ENCODE measurements at regions not wholly inside any gene's neighbourhood (a gene's known extent, or its start where the extent isn't known, plus 50 kb on each side); places are given as distances from the start of the nearest gene placed in this dataset.

- TF ChIP-seq, protein P1, sequence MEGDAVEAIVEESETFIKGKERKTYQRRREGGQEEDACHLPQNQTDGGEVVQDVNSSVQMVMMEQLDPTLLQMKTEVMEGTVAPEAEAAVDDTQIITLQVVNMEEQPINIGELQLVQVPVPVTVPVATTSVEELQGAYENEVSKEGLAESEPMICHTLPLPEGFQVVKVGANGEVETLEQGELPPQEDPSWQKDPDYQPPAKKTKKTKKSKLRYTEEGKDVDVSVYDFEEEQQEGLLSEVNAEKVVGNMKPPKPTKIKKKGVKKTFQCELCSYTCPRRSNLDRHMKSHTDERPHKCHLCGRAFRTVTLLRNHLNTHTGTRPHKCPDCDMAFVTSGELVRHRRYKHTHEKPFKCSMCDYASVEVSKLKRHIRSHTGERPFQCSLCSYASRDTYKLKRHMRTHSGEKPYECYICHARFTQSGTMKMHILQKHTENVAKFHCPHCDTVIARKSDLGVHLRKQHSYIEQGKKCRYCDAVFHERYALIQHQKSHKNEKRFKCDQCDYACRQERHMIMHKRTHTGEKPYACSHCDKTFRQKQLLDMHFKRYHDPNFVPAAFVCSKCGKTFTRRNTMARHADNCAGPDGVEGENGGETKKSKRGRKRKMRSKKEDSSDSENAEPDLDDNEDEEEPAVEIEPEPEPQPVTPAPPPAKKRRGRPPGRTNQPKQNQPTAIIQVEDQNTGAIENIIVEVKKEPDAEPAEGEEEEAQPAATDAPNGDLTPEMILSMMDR (conservative IDR thresholded peaks at IDR 0.05; ENCODE audit: low read depth, low read length) = no peak
- TF ChIP-seq EZH2 (IDR thresholded peaks at IDR 0.05; ENCODE audit: low read length, unreplicated experiment) (no peak), EZH2phosphoT487 (IDR thresholded peaks at IDR 0.05; ENCODE audit: borderline replicate concordance, low read length) (no peak)
Observed at GRCh38 chr2:220885593-220885992, 686.5 kb downstream of the EPHA4 start.
